GM12865 (cell line): ENCODE measurements at regions not wholly inside any gene's neighbourhood (a gene's known extent, or its start where the extent isn't known, plus 50 kb on each side); places are given as distances from the start of the nearest gene placed in this dataset.

ENCODE experiments used
- DNase-seq: peaks from one replicate; pipeline ENCODE4 v3.0.0; 2010; ENCODE audit warnings: low read depth
- H3K4me3 ChIP-seq: 2 replicates; pipeline ENCODE4 v1.5.1; 2011; ENCODE audit warnings: mild to moderate bottlenecking, low read depth, low read length, control low read depth
- CTCF ChIP-seq: IDR thresholded peaks from 2 replicates; pipeline ENCODE4 v1.5.1; 2011; ENCODE audit warnings: low read length, control low read depth, low read depth, inconsistent platforms; ENCODE audit not compliant: insufficient read depth; ENCODE audit errors: missing control alignments

- H3K4me3 ChIP-seq: no peak overlapping the region
These were observed 143.3 kb upstream of the ID2 start for GRCh38 chr2:8538531-8538930.

GRCh38 chr2:8538931-8539621, 142.8 kb upstream of the ID2 start:
- DNase-seq: no peak
- no peak overlapping the region for H3K4me3 ChIP-seq
- TF ChIP-seq CTCF: no peak

More at GRCh38 chr2:8538531-8538930, 143.3 kb upstream of the ID2 start:
- TF ChIP-seq CTCF: no peak
- DNase-seq: no peak

GRCh38 chr2:8539743-8540551, 141.9 kb upstream of the ID2 start:
- TF ChIP-seq CTCF: no peak
- DNase-seq: no peak
- H3K4me3 ChIP-seq: no peak overlapping the region

GRCh38 chr2:8540552-8541055, 141.3 kb upstream of the ID2 start:
- H3K4me3 ChIP-seq: no peak overlapping the region
- DNase-seq: no peak
- TF ChIP-seq CTCF: no peak

- peak; percentile 57 for DNase-seq
- H3K4me3 ChIP-seq: no peak overlapping the region
- no peak for TF ChIP-seq CTCF
These were observed 140.6 kb upstream of the ID2 start for GRCh38 chr2:8541223-8541622.

- no peak for DNase-seq
- no peak for TF ChIP-seq CTCF
- no peak overlapping the region for H3K4me3 ChIP-seq
These were observed 140.2 kb upstream of the ID2 start for GRCh38 chr2:8541636-8542035.
